K562 (cell line): ENCODE measurements at regions not wholly inside any gene's neighbourhood (a gene's known extent, or its start where the extent isn't known, plus 50 kb on each side); places are given as distances from the start of the nearest gene placed in this dataset.
A peak's percentile ranks its signal among the peaks of the same experiment; 100 is the strongest.

ENCODE experiments used
- ARID1B ChIP-seq: fragments of 450-650 bp; IDR thresholded peaks from 2 replicates; pipeline ENCODE4 v1.6.1; 2016; ENCODE audit warnings: antibody characterized with exemption, mild to moderate bottlenecking, inconsistent platforms
- BACH1 ChIP-seq: fragments of 200-800 bp; sonication (Bioruptor generic); IDR thresholded peaks from 2 replicates; pipeline ENCODE4 v1.6.1; 2016; ENCODE audit warnings: missing genetic modification characterization, missing compliant biosample characterization
- CEBPB ChIP-seq: fragments of 450-650 bp; IDR thresholded peaks from 2 replicates; pipeline ENCODE4 v1.6.1; 2016; ENCODE audit warnings: missing genetic modification characterization, missing compliant biosample characterization
- CEBPG ChIP-seq, 3 experiments: fragments of 200-800 bp in 1 of 3; sonication (Bioruptor generic) in 1 of 3; sonication (generic) in 1 of 3; formaldehyde crosslinking in 1 of 3; IDR thresholded peaks in 2 of 3; conservative IDR thresholded peaks in 1 of 3; 2 replicates each; pipeline versions ENCODE4 v1.6.1 to v1.8.0; 2016 to 2022; ENCODE audit warnings: missing compliant biosample characterization in 2 of 3, missing genetic modification characterization in 2 of 3, mild to moderate bottlenecking in 1 of 3, missing genetic modification reagents in 1 of 3
- CHCHD3 ChIP-seq: fragments of 250-450 bp; sonication (Bioruptor Pico); IDR thresholded peaks from 2 replicates; pipeline ENCODE4 v2.1.2; 2022; ENCODE audit warnings: mild to moderate bottlenecking
- ELF4 ChIP-seq: fragments of 450-650 bp; formaldehyde crosslinking; IDR thresholded peaks from 2 replicates; pipeline ENCODE4 v1.4.0; 2022; ENCODE audit warnings: missing genetic modification characterization
- HIVEP1 ChIP-seq: fragments of 250-450 bp; sonication (Bioruptor Pico); IDR thresholded peaks from 2 replicates; pipeline ENCODE4 v1.4.0; 2020; ENCODE audit warnings: mild to moderate bottlenecking
- MAFK ChIP-seq: IDR thresholded peaks from 2 replicates; pipeline ENCODE4 v1.6.1; 2011; ENCODE audit warnings: low read length, improper control_type of control experiment
- MCM3 ChIP-seq: fragments of 450-650 bp; IDR thresholded peaks from 2 replicates; pipeline ENCODE4 v1.6.1; 2016
- NR2C2 ChIP-seq, 2 experiments: fragments of 200-800 bp in 1 of 2; sonication (Bioruptor generic) in 1 of 2; sonication (generic) in 1 of 2; formaldehyde crosslinking in 1 of 2; IDR thresholded peaks; 2 replicates each; pipeline versions ENCODE4 v1.6.1 to v1.8.0; 2016 to 2022; ENCODE audit warnings: mild to moderate bottlenecking in 1 of 2, missing compliant biosample characterization in 1 of 2, missing genetic modification characterization in 1 of 2, missing genetic modification reagents in 1 of 2
- RNF2 ChIP-seq: sonication (generic); IDR thresholded peaks from 2 replicates; pipeline ENCODE4 v1.6.1; 2016
- STAT5A ChIP-seq: IDR thresholded peaks from 2 replicates; pipeline ENCODE4 v1.6.1; 2012; ENCODE audit warnings: low read length, inconsistent platforms, borderline replicate concordance
- SUPT5H ChIP-seq: fragments of 450-650 bp; IDR thresholded peaks from 2 replicates; pipeline ENCODE4 v1.6.1; 2016
- TEAD2 ChIP-seq: fragments of 450-650 bp; IDR thresholded peaks from 2 replicates; pipeline ENCODE4 v1.6.1; 2016; ENCODE audit warnings: missing genetic modification characterization, control low read depth, missing compliant biosample characterization
- TEAD4 ChIP-seq, 2 experiments: sonication (generic) in 1 of 2; formaldehyde crosslinking in 1 of 2; IDR thresholded peaks; 2 replicates each; pipeline versions ENCODE4 v1.6.1 to v1.8.0; 2012 to 2022; ENCODE audit warnings: borderline replicate concordance in 1 of 2, inconsistent platforms in 1 of 2, low read length in 1 of 2, mild to moderate bottlenecking in 1 of 2, missing genetic modification reagents in 1 of 2
- XRCC3 ChIP-seq: fragments of 450-650 bp; IDR thresholded peaks from 2 replicates; pipeline ENCODE4 v1.6.1; 2017; ENCODE audit warnings: mild to moderate bottlenecking, moderate library complexity
- ZFP1 ChIP-seq: fragments of 450-650 bp; formaldehyde crosslinking; IDR thresholded peaks from 2 replicates; pipeline ENCODE4 v1.4.0; 2020; ENCODE audit warnings: mild to moderate bottlenecking, mixed read lengths
- ZNF143 ChIP-seq: sonication (generic); formaldehyde crosslinking; IDR thresholded peaks from 2 replicates; pipeline ENCODE4 v1.9.0; 2022; ENCODE audit warnings: mild to moderate bottlenecking, missing genetic modification reagents
- ZNF263 ChIP-seq: sonication (generic); formaldehyde crosslinking; IDR thresholded peaks from 2 replicates; pipeline ENCODE4 v1.8.0; 2022; ENCODE audit warnings: mild to moderate bottlenecking, missing genetic modification reagents, borderline replicate concordance
- ZNF766 ChIP-seq: fragments of 200-800 bp; sonication (Bioruptor generic); conservative IDR thresholded peaks from 2 replicates; pipeline ENCODE4 v1.6.1; 2016; ENCODE audit warnings: missing genetic modification characterization, missing compliant biosample characterization
- TF ChIP-seq, protein P1 (sequence below): sonication (generic); formaldehyde crosslinking; IDR thresholded peaks from 2 replicates; pipeline ENCODE4 v1.9.0; 2022; ENCODE audit warnings: mild to moderate bottlenecking, missing genetic modification reagents
- TF ChIP-seq, protein P2 (sequence below): fragments of 250-450 bp; sonication (Bioruptor Pico); IDR thresholded peaks from 2 replicates; pipeline ENCODE4 v1.5.1; 2021; ENCODE audit warnings: mild to moderate bottlenecking
- TF ChIP-seq, protein P3 (sequence below): fragments of 250-450 bp; sonication (Bioruptor Pico); IDR thresholded peaks from 2 replicates; pipeline ENCODE4 v1.8.0; 2021; ENCODE audit warnings: moderate library complexity, mild to moderate bottlenecking, inconsistent platforms

DNA sequence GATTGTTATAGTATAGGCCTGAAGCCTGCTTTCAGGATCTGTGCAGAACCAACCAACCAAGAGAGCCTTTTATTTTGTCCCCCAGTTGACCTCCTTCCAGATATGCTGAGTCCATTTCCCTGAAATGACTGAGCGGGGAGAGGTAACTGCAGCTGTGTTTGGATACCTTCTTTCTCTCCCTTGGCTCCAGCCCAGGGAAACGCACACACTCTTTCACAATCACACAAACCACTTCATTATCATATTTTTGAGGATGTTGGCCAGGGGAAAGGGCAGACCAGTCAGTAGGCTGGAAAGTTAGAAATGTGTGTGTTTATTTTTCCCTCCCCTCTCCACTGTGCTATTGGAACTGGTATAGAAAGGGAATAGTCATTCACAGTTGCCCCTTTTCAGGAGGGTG, 417.7 kb upstream of the TBL1XR1 start (continued):
- TF ChIP-seq TEAD4 (IDR thresholded peaks at IDR 0.05; ENCODE audit: low read length): peak; percentile 64; the same call in 1 of the 2 replicates
- TF ChIP-seq TEAD4 (CRISPR knock-in tag; IDR thresholded peaks at IDR 0.05; ENCODE audit: borderline replicate concordance): no peak
- TF ChIP-seq ELF4: no peak
- no peak for TF ChIP-seq TEAD2
- no peak for TF ChIP-seq CHCHD3 (CRISPR knock-in tag)
- peak; percentile 41; the same call in 1 of the 2 replicates for TF ChIP-seq RNF2
- TF ChIP-seq, protein P1, sequence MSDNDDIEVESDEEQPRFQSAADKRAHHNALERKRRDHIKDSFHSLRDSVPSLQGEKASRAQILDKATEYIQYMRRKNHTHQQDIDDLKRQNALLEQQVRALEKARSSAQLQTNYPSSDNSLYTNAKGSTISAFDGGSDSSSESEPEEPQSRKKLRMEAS (CRISPR knock-in tag): no peak
- TF ChIP-seq ZFP1 (CRISPR knock-in tag): no peak
- TF ChIP-seq BACH1 (tag): peak; percentile 54; the same call in 1 of the 2 replicates
- no peak for TF ChIP-seq ZNF263
- TF ChIP-seq ARID1B: peak; percentile 75
- 0 out of 2 replicates have a peak, but pooled peaks have one; percentile 28 for TF ChIP-seq MAFK
- TF ChIP-seq CEBPG (CRISPR knock-in tag; IDR thresholded peaks at IDR 0.05): peak; percentile 59; the same call in 1 of the 2 replicates
- TF ChIP-seq CEBPG (tag; conservative IDR thresholded peaks at IDR 0.05 in 1 of 2, IDR thresholded peaks at IDR 0.05 in 1 of 2): peak; percentile 76 to 87
- TF ChIP-seq XRCC3: no peak
- no peak for TF ChIP-seq SUPT5H
- peak; percentile 78 for TF ChIP-seq STAT5A
- TF ChIP-seq, protein P2, sequence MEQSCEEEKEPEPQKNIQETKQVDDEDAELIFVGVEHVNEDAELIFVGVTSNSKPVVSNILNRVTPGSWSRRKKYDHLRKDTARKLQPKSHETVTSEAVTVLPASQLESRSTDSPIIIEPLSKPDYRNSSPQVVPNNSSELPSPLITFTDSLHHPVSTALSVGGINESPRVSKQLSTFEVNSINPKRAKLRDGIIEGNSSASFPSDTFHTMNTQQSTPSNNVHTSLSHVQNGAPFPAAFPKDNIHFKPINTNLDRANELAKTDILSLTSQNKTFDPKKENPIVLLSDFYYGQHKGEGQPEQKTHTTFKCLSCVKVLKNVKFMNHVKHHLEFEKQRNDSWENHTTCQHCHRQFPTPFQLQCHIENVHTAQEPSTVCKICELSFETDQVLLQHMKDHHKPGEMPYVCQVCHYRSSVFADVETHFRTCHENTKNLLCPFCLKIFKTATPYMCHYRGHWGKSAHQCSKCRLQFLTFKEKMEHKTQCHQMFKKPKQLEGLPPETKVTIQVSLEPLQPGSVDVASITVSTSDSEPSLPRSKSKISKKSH (CRISPR knock-in tag): no peak
- peak; percentile 98 for TF ChIP-seq CEBPB (tag)
- TF ChIP-seq ZNF143: no peak
- TF ChIP-seq NR2C2 (CRISPR knock-in tag; IDR thresholded peaks at IDR 0.05): no peak
- TF ChIP-seq NR2C2 (tag; IDR thresholded peaks at IDR 0.05): peak; percentile 73
- TF ChIP-seq HIVEP1 (CRISPR knock-in tag): no peak
- TF ChIP-seq ZNF766 (CRISPR knock-in tag): 0 out of 2 replicates have a peak, but pooled peaks have one; percentile 8
- TF ChIP-seq MCM3: no peak
- TF ChIP-seq, protein P3, sequence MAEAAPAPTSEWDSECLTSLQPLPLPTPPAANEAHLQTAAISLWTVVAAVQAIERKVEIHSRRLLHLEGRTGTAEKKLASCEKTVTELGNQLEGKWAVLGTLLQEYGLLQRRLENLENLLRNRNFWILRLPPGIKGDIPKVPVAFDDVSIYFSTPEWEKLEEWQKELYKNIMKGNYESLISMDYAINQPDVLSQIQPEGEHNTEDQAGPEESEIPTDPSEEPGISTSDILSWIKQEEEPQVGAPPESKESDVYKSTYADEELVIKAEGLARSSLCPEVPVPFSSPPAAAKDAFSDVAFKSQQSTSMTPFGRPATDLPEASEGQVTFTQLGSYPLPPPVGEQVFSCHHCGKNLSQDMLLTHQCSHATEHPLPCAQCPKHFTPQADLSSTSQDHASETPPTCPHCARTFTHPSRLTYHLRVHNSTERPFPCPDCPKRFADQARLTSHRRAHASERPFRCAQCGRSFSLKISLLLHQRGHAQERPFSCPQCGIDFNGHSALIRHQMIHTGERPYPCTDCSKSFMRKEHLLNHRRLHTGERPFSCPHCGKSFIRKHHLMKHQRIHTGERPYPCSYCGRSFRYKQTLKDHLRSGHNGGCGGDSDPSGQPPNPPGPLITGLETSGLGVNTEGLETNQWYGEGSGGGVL (CRISPR knock-in tag): no peak
